K562 (cell line): ENCODE measurements at regions not wholly inside any gene's neighbourhood (a gene's known extent, or its start where the extent isn't known, plus 50 kb on each side); places are given as distances from the start of the nearest gene placed in this dataset.

Experiments used
- CTCF ChIP-seq, 3 experiments: IDR thresholded peaks in 2 of 3; conservative IDR thresholded peaks in 1 of 3; 2 replicates each; pipeline ENCODE4 v1.5.1; 2011 to 2012; ENCODE audit warnings: low read length in 3 of 3, mild to moderate bottlenecking in 3 of 3, control low read depth in 2 of 3, improper control_type of control experiment in 1 of 3, inconsistent platforms in 1 of 3, low read depth in 1 of 3, mixed read lengths in 1 of 3, moderate library complexity in 1 of 3; ENCODE audit not compliant: insufficient read depth in 2 of 3
- RAD21 ChIP-seq, 2 experiments: fragments of 250-450 bp in 1 of 2; fragments of 450-650 bp in 1 of 2; sonication (Bioruptor Pico) in 1 of 2; formaldehyde crosslinking in 1 of 2; IDR thresholded peaks in 1 of 2; conservative IDR thresholded peaks in 1 of 2; 2 replicates each; pipeline versions ENCODE4 v1.4.0 to v1.8.0; 2020 to 2022; ENCODE audit warnings: mild to moderate bottlenecking in 2 of 2, moderate library complexity in 1 of 2
- ZNF134 ChIP-seq: fragments of 250-450 bp; sonication (Bioruptor Pico); conservative IDR thresholded peaks from 2 replicates; pipeline ENCODE4 v1.4.0; 2020

- TF ChIP-seq CTCF (IDR thresholded peaks at IDR 0.05 in 2 of 3, conservative IDR thresholded peaks at IDR 0.05 in 1 of 3; ENCODE audit: insufficient read depth in 2 of 3, low read depth in 1 of 3, low read length in 3 of 3) = no peak
- TF ChIP-seq RAD21 (CRISPR knock-in tag; conservative IDR thresholded peaks at IDR 0.05 in 1 of 2, IDR thresholded peaks at IDR 0.05 in 1 of 2) = no peak
- no peak for TF ChIP-seq ZNF134 (CRISPR knock-in tag)
These were observed 261.5 kb downstream of the NSG2 start for GRCh38 chr5:174307031-174307408.
